Fibroblast of villous mesenchyme (primary cell): ENCODE measurements at regions not wholly inside any gene's neighbourhood (a gene's known extent, or its start where the extent isn't known, plus 50 kb on each side); places are given as distances from the start of the nearest gene placed in this dataset.
A peak's percentile ranks its signal among the peaks of the same experiment; 100 is the strongest.

Experiments
- DNase-seq: peaks from one replicate; pipeline ENCODE4 v3.0.0-alpha.2; 2010; ENCODE audit warnings: low read depth
- H3K4me3 ChIP-seq: 2 replicates; pipeline ENCODE4 v1.5.1; 2011; ENCODE audit warnings: low read depth, mild to moderate bottlenecking, low read length
- TF ChIP-seq, protein P1 (sequence below): IDR thresholded peaks from 2 replicates; pipeline ENCODE4 v1.5.1; 2012; ENCODE audit warnings: low read depth, mild to moderate bottlenecking, low read length; ENCODE audit not compliant: insufficient read depth

DNA sequence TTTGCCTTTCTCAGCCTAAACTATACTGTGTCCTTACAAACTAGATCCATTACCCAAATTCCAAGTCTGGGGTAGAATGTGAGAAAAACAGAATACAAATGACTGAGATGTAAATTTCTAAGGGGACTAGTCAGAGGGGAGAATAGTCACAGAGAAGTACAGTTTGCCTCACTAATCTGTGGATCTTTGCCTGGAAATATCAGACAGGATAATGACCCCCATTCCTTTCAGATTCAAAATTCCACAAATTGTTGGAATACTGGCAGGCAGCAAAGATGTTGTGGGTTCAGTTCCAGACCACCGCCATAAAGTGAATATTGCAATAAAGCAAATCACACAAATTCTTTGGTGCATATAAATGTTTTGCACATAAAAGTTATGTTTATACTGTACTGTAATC is 762.8 kb upstream of the NR2F2 start:
- DNase-seq, result no peak
- TF ChIP-seq, protein P1, sequence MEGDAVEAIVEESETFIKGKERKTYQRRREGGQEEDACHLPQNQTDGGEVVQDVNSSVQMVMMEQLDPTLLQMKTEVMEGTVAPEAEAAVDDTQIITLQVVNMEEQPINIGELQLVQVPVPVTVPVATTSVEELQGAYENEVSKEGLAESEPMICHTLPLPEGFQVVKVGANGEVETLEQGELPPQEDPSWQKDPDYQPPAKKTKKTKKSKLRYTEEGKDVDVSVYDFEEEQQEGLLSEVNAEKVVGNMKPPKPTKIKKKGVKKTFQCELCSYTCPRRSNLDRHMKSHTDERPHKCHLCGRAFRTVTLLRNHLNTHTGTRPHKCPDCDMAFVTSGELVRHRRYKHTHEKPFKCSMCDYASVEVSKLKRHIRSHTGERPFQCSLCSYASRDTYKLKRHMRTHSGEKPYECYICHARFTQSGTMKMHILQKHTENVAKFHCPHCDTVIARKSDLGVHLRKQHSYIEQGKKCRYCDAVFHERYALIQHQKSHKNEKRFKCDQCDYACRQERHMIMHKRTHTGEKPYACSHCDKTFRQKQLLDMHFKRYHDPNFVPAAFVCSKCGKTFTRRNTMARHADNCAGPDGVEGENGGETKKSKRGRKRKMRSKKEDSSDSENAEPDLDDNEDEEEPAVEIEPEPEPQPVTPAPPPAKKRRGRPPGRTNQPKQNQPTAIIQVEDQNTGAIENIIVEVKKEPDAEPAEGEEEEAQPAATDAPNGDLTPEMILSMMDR, result no peak
- H3K4me3 ChIP-seq, result no peak overlapping the region

DNA sequence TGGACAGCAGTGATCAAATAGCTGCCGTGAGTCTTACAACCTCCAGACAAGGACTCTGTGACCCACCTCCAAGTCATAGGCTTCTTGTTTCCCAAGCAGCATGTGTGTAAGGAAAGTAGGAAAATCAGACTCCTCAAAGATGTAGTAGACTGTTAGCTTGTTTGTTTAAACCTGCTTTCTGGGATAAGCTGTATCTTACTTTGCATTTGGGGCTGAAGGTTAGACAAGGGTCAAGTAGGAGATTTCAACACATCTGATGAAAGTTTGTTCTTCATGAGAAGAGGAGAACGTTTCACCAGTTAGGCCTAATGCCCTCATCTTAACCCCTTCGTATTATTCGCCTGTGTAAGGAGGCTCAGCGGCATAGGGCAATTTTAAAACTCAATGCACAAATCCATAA is 756.4 kb upstream of the NR2F2 start:
- no peak overlapping the region for H3K4me3 ChIP-seq
- DNase-seq, result peak; percentile 37
- TF ChIP-seq, protein P1, result no peak

DNA sequence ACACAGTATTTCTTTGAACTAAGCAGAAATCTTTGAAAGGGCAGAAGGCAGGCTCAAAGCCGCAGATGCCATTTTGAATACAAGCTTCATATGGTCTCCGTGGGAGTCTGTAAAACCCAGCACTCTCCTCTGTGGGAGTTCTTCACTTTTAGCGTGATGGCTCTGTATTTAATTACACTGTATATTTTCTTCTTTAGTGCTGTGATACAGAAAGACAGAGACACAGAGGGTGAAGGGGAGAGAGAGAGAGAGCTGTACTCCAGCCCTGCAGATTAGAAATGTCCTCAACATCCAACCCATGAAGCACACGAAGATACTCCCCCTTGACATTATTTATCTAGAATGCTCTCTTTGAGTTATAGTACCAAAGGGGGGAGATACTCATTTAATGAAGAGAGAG is 752.6 kb upstream of the NR2F2 start:
- DNase-seq, result no peak
- H3K4me3 ChIP-seq, result no peak overlapping the region
- TF ChIP-seq, protein P1, result no peak

DNA sequence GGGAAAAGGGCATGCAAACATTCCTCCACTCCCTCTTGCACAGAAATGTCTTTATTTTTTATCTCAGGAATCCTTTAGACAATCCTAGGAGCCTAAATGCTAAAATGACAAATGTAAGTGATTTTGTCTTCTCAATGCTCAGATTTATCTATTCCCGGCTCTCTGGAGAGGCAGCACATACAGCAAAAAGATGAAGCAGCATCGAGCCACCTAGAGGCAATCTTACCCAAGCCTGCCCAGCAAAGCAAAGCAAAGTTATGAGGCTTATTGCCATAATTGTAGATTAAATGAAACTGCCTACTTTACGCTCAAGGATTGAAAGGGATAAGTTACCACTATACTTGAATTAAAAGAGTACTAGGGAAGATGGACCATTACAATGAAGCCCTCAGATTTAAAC is 750.4 kb upstream of the NR2F2 start:
- H3K4me3 ChIP-seq, result no peak overlapping the region
- TF ChIP-seq, protein P1, result peak; percentile 17
- no peak for DNase-seq

DNA sequence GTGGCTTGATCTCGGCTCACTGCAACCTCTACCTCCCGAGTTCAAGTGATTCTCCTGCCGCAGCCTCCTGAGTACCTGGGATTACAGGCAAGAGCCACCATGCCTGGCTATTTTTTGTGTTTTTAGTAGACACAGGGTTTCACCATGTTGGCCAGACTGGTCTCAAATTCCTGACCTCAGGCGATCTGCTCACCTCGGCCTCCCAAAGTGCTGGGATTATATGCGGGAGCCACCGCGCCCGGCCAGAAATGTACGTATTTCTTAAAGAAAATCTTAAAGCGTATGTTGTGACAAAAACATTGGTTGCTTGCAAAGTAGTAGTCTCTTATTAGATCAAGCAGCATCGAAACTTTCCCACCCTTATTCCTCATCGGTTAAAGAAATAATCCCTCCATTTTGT is 748.9 kb upstream of the NR2F2 start:
- H3K4me3 ChIP-seq, result no peak overlapping the region
- DNase-seq, result no peak
- TF ChIP-seq, protein P1, result no peak

DNA sequence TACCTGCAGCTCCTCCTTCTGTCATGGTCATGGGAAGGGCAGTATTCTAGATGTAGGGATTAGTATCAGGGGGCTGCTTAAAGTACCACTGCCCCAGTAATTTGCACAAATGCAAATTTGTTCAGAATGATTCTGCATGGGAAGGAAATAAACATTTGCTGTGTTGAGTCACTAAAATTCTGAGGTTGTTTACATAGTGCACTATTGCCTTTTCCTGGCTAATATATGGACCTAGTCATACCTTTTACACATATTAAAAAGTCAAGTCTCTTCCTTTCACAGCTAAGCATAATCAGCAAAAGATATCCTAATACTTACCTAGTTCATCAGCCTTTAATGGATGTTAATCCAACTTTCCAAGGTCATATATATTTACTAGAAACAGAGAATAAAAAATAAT is 746.4 kb upstream of the NR2F2 start:
- no peak for DNase-seq
- no peak overlapping the region for H3K4me3 ChIP-seq
- TF ChIP-seq, protein P1, result no peak

DNA sequence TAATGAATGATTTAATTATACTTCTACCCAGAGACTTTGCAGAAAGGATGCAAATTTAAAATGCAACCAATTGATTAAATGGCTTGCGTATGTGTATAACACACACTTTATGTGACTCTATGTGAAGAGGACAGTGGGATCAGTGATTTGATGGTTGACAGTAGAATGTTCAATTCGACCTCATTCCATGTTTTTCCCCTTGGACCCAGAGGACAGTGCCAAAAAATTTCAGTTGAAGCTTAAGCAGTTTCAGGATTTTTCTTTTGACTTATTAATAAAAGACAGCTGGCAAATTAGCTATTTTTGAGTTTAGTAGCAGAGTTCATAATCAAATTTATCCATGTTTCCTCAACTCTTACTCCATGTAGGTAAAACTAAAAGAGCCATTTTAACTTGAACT is 742.4 kb upstream of the NR2F2 start:
- no peak for DNase-seq
- H3K4me3 ChIP-seq, result no peak overlapping the region
- TF ChIP-seq, protein P1, result no peak
